Ishikawa (cell line): ENCODE measurements at regions not wholly inside any gene's neighbourhood (a gene's known extent, or its start where the extent isn't known, plus 50 kb on each side); places are given as distances from the start of the nearest gene placed in this dataset.

Experiments used
- CEBPB ChIP-seq: IDR thresholded peaks from 2 replicates; pipeline ENCODE4 v1.6.1; 2012
- EP300 ChIP-seq: IDR thresholded peaks from 2 replicates; pipeline ENCODE4 v1.6.1; 2012; ENCODE audit warnings: borderline replicate concordance
- TF ChIP-seq, protein P1 (sequence below): IDR thresholded peaks from 2 replicates; pipeline ENCODE4 v1.6.1; 2012

- TF ChIP-seq EP300: no peak
- TF ChIP-seq, protein P1, sequence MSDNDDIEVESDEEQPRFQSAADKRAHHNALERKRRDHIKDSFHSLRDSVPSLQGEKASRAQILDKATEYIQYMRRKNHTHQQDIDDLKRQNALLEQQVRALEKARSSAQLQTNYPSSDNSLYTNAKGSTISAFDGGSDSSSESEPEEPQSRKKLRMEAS: no peak
- TF ChIP-seq CEBPB: no peak
These were observed 142.0 kb upstream of the MALRD1 start for GRCh38 chr10:18906636-18907035.
